ENCODE measurements at regions not wholly inside any gene's neighbourhood (a gene's known extent, or its start where the extent isn't known, plus 50 kb on each side); places are given as distances from the start of the nearest gene placed in this dataset.
"Not testable (repeated sequence)": the region's sequence is repeated elsewhere in the genome, so short reads cannot be mapped to it uniquely, and the experiment has no call there.

DNA sequence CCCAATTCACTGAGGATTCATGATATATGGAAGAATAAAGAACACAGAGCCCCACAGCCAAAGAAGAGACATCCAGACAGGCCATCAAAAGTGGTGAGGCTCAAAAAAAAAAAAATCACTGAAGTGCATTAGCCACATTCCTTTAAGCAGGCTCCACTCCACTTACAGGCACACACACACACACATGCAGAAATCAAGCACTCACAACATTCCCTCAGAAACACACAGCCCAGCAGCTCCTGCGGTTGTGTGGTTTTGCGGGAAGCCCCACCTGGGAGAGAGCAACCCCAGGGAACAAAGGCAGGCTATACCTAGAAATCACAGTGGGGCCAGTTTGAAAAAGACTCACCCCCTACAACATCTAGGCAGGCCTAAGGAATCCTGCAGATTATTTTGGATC, 222.3 kb downstream of the TSPY2 start:
- H3K4me3 ChIP-seq; H3K27ac ChIP-seq; DNase-seq; H3K36me3 ChIP-seq; intact Hi-C loops (cut with DNase I); H3K4me1 ChIP-seq; H3K9me3 ChIP-seq; H3K27me3 ChIP-seq: not testable (repeated sequence)
- ATAC-seq: peak; percentile 62

- H3K4me3 ChIP-seq; intact Hi-C loops (cut with DNase I); DNase-seq; ATAC-seq; H3K4me1 ChIP-seq; H3K9me3 ChIP-seq; H3K36me3 ChIP-seq; H3K27me3 ChIP-seq; H3K27ac ChIP-seq: not testable (repeated sequence)
Observed at GRCh38 chrY:6471848-6472247, 225.8 kb downstream of the TSPY2 start.

GRCh38 chrY:6495456-6495855, 249.4 kb downstream of the TSPY2 start:
- H3K4me3 ChIP-seq; H3K27me3 ChIP-seq; H3K36me3 ChIP-seq; ATAC-seq; intact Hi-C loops (cut with DNase I); H3K27ac ChIP-seq; H3K9me3 ChIP-seq; H3K4me1 ChIP-seq; DNase-seq: not testable (repeated sequence)

DNA sequence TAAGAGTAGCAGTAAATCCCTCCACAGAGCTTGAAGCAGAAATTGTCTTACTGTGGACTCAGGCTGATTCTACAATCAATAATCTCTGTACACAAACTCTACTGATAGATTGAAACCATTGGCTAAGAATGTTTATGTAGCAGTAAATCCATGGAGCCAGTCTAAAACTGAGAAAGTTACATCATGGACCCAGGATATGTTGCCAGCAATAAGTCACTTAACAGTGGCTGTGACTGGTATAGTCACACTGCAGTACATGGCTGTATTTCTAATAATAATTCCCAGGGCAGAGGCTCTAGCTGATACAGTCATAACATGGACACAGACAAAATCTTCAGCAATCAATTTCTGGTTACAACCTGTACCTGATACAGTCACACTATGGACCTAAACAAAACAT, 262.8 kb downstream of the TSPY2 start:
- H3K27me3 ChIP-seq; DNase-seq; H3K36me3 ChIP-seq; H3K27ac ChIP-seq; intact Hi-C loops (cut with DNase I); H3K4me3 ChIP-seq; H3K4me1 ChIP-seq; H3K9me3 ChIP-seq; ATAC-seq: not testable (repeated sequence)

- intact Hi-C loops (cut with DNase I); DNase-seq; H3K9me3 ChIP-seq; H3K36me3 ChIP-seq; H3K4me1 ChIP-seq; ATAC-seq; H3K27me3 ChIP-seq; H3K27ac ChIP-seq; H3K4me3 ChIP-seq: not testable (repeated sequence)
Observed at GRCh38 chrY:6520047-6520446, 274.0 kb downstream of the TSPY2 start.

GRCh38 chrY:6544076-6544756, 298.2 kb downstream of the TSPY2 start:
- intact Hi-C loops (cut with DNase I); DNase-seq; H3K4me1 ChIP-seq; H3K27me3 ChIP-seq; H3K27ac ChIP-seq; H3K4me3 ChIP-seq; H3K36me3 ChIP-seq; ATAC-seq; H3K9me3 ChIP-seq: not testable (repeated sequence)

DNA sequence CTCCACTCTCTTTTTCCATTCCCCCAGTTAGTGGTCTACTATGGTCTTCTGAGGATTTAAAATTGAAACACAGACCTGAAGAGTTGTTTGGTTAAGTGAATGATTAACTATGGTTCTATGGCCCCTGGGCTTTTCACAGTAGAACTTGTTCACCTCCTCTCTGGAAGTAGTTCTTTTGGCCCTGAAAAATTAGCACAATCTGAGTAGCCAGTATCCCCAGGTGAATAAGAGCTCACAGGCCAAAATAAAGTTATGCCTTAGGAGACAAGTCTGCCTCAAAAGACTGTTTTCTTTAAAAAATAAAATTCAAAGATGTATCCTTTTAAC, 298.7 kb downstream of the TSPY2 start:
- H3K27me3 ChIP-seq; ATAC-seq; DNase-seq; H3K4me3 ChIP-seq; H3K4me1 ChIP-seq; H3K36me3 ChIP-seq; H3K27ac ChIP-seq; H3K9me3 ChIP-seq; intact Hi-C loops (cut with DNase I): not testable (repeated sequence)

- H3K27me3 ChIP-seq; H3K9me3 ChIP-seq; H3K4me1 ChIP-seq; ATAC-seq; H3K27ac ChIP-seq; intact Hi-C loops (cut with DNase I); DNase-seq; H3K4me3 ChIP-seq; H3K36me3 ChIP-seq: not testable (repeated sequence)
Observed at GRCh38 chrY:6552930-6553329, 306.9 kb downstream of the TSPY2 start.

- H3K36me3 ChIP-seq; H3K4me1 ChIP-seq; ATAC-seq; H3K27me3 ChIP-seq; H3K9me3 ChIP-seq; H3K4me3 ChIP-seq; H3K27ac ChIP-seq; intact Hi-C loops (cut with DNase I); DNase-seq: not testable (repeated sequence)
Observed at GRCh38 chrY:6567030-6567429, 321.0 kb downstream of the TSPY2 start.
